CD1c-positive myeloid dendritic cell (primary cell): ENCODE measurements at regions not wholly inside any gene's neighbourhood (a gene's known extent, or its start where the extent isn't known, plus 50 kb on each side); places are given as distances from the start of the nearest gene placed in this dataset.

Source experiments
- DNase-seq: peaks from one replicate; pipeline ENCODE4 v3.0.0-alpha.2; 2016; ENCODE audit errors: extremely low spot score

DNA sequence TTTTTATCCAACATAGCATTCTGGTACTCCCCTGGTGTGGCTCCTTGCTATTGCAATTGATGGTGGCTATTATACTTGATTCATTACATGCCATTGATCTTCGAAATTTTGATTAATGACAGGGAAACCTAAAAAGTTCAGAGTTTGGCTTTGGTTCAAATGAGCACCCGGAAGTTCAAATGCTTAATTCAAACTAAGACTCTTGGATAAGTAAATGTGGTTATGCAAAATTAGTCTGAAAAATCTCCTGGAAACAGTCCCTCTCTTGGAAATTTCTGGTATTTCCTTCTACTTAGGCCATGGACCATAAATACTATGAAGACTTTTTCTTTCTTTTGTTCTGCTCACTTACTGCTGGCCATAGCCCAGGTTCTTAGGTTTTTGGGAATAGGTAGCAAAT is 65.3 kb upstream of the SMIM21 start:
- no peak for DNase-seq

DNA sequence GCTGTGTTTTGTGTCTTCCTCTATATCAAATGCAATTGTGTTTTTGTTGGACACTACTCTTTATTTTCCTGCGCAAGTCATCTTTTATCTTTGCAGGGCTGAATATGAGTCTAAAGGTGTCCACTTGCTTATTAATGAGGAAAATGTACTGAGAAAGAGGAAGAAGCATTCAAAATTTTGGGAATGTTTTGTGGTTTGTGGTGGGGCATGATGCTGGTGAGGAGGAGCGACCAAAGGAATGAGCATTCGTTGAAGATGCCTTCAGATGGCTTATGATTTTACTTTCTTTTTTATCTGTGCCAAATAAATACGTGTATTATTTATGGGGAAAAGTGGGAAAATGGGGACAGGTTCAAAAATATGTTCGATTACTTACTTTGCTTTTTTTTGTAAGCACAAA is 63.9 kb upstream of the SMIM21 start:
- no peak for DNase-seq

DNA sequence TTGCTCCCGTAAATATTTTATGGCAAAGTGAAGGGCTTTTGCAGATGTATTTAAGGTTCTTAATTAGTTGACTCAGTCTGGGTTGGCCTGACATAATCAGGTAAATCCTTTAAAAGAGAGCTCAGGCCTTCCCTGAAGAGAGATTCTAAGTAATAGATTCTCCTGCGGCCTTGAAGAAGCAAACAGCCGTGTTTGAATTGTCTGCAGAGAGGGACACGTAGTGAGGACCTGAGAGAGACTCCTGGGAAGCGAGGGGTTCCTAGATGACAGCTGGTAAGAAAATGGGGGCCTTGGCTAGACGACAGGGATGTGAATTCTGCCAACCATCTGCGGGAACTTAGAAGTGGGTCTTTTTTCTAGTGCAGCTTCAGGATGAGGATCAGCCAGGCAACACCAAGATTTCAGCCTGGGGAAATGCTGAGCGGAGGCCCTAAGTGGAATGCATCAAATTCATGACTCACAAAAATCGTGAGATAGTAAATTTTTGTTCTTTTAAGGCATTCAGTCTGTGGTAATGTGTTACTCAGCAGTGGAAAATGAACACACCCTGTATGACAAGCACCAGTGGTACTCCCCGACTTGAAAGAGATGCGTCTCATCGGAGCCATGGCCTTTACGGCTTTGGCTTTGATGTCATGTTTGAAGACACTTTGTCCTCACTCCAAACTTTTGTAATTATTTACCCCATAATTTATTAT is 62.1 kb upstream of the SMIM21 start:
- DNase-seq: no peak

DNA sequence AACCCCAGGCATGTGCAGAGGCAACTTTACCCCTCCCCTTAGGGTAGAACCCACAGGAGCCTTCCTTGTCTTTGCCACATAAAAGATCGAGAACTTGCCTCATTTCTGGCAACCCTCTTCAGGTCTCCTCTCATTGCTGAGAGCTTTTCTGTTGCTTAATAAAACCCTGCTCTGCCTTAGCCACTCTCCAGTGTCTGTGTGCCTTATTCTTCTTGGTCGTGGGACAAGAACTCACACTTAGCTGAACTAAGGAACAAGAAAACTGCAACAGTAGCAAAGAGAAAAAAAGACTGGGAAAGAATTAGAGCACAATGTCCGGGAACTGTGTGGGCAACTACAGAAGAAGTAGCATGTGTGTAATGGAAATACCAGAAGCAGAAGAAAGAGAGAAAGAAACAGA is 56.2 kb upstream of the SMIM21 start:
- DNase-seq: no peak

DNA sequence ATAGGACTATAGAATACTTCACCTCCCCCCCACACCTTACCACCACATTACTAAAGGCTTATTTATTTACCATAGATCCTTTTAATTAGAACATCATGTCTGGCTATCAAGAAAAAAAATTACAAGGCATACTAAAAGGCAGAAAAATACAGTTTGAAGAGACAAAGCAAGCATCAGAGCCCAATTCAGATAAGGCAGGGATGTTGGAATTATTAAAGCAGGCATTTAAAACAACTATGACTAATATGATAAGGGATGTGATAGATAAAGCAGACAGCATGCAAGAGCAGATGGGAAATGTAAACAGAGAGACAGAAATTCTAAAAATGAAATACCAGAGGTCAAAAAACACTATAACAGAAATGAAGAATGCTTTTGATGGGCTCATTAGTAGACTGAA is 55.4 kb upstream of the SMIM21 start:
- no peak for DNase-seq

DNA sequence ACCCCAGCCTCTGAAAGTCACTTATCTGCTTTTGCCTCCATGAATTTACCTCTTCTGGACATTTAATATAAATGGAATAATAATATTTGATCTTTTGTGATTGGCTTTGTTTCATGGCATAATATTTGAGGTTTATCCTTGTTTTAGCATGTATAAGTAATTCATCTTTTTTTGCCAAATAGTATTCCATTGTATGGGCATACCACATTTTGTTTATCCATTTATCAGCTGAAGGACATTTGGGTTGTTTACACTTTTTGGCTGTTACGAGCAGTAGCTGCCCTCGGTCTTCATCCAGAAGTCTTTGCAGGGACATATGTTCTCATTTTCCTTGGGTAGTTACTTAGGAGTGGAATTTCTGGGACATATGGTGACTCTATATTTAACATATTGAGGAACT is 53.0 kb upstream of the SMIM21 start:
- DNase-seq: no peak

DNA sequence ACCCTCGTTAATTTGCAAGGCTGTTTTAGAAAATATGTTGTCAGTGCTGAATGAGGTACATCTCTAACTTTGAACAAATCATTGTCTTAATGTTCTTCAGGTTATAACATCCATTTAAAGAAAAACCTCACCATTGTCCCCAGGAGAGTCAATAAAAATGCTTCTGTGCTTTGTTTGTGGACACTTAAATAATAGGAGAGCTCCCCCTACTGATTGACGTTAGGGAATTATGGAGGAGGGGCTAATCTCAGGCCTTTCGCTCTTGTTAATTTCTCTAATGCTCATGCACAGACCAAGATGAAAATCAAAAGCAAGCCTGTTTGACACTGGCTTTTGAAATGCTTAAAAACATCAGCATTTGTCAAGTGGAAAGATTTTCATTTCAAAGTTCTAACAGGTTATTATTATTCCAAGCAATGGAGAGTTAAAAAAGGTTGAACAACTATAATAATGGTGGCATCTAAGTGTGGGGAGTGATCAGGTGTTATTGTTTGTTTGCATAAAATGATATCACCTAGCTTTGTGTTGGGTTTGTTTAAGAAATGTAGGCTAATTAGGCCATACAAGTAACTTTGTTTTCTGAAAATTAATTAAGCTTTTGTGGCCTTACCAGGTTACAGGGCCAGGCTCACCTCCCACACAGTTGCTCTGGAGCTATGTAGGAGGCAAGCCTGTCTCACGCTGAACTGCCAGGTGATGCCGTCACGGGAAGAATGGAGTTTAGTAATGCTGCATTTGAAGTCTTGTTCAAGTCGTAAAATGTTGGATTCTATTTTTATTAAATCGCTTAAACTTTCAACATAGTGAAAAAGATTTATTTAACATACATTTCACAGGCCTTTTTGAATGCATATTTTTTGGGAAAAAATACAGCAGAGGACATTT is 51.7 kb upstream of the SMIM21 start:
- peak; percentile 53 for DNase-seq

DNA sequence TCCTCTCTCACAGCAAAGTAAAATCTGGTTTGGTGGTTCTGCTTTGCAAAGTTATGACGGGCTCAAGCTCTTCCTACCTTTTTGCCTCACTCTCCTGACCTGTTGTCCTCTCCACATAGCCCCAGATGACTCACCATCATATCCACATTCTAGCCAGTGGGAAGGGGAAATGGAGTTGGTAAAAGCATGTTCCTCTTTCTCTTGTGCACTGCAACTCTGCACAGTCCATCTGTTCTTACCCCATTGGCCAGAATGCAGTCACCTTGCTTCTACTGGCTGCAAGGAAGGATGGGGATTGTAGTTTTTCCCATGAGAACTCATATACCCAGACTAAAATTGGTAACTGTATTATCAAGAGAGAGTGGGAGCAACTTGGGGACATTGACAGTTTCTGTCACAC is 50.4 kb upstream of the SMIM21 start:
- peak; percentile 72 for DNase-seq
